H9 (cell line): ENCODE measurements at regions not wholly inside any gene's neighbourhood (a gene's known extent, or its start where the extent isn't known, plus 50 kb on each side); places are given as distances from the start of the nearest gene placed in this dataset.

ENCODE experiments used
- DNase-seq: peaks from one replicate; pipeline ENCODE4 v3.0.0-alpha.2; 2017
- H2AFZ ChIP-seq: one replicate; pipeline ENCODE4 v1.6.1; 2013; ENCODE audit warnings: mild to moderate bottlenecking, low read length, control low read depth, moderate library complexity
- H2AK5ac ChIP-seq: 2 replicates; pipeline ENCODE4 v1.6.1; 2013; ENCODE audit warnings: low read length, control low read depth, mixed read lengths; ENCODE audit not compliant: insufficient read length
- H2BK120ac ChIP-seq: one replicate; pipeline ENCODE4 v1.6.1; 2013; ENCODE audit warnings: low read depth, mild to moderate bottlenecking, low read length, control low read depth, inconsistent platforms; ENCODE audit not compliant: poor library complexity, severe bottlenecking
- H2BK12ac ChIP-seq: 2 replicates; pipeline ENCODE4 v1.6.1; 2013; ENCODE audit warnings: low read length, control low read depth, mixed read lengths, low read depth; ENCODE audit not compliant: insufficient read length
- H2BK15ac ChIP-seq: 2 replicates; pipeline ENCODE4 v1.6.1; 2013; ENCODE audit warnings: low read depth, low read length, control low read depth
- H2BK20ac ChIP-seq: one replicate; pipeline ENCODE4 v1.6.1; 2013; ENCODE audit warnings: low read depth, mild to moderate bottlenecking, low read length, control low read depth, inconsistent platforms; ENCODE audit not compliant: poor library complexity, severe bottlenecking
- H2BK5ac ChIP-seq: 2 replicates; pipeline ENCODE4 v1.6.1; 2013; ENCODE audit warnings: low read length, control low read depth, mixed read lengths; ENCODE audit not compliant: insufficient read length
- H3K14ac ChIP-seq: 2 replicates; pipeline ENCODE4 v1.6.1; 2013; ENCODE audit warnings: low read length, control low read depth; ENCODE audit not compliant: insufficient read depth
- H3K18ac ChIP-seq: 2 replicates; pipeline ENCODE4 v1.6.1; 2013; ENCODE audit warnings: low read depth, mild to moderate bottlenecking, mixed read lengths, low read length, control low read depth; ENCODE audit not compliant: insufficient read length
- H3K23ac ChIP-seq: 2 replicates; pipeline ENCODE4 v1.6.1; 2013; ENCODE audit warnings: low read length, control low read depth, mixed read lengths, low read depth; ENCODE audit not compliant: insufficient read length
- H3K23me2 ChIP-seq: 2 replicates; pipeline ENCODE4 v1.6.1; 2013; ENCODE audit warnings: low read depth, mild to moderate bottlenecking, mixed read lengths, low read length, control low read depth; ENCODE audit not compliant: insufficient read length, poor library complexity, severe bottlenecking
- H3K27ac ChIP-seq: 2 replicates; pipeline ENCODE4 v1.5.1; 2013; ENCODE audit warnings: low read length, control low read depth, mixed read lengths, low read depth; ENCODE audit not compliant: insufficient read length
- H3K27me3 ChIP-seq: 2 replicates; pipeline ENCODE4 v1.6.1; 2013; ENCODE audit warnings: low read length, control low read depth, inconsistent platforms; ENCODE audit not compliant: insufficient read depth
- H3K4ac ChIP-seq: 2 replicates; pipeline ENCODE4 v1.6.1; 2013; ENCODE audit warnings: low read depth, mild to moderate bottlenecking, control low read depth, inconsistent platforms, low read length, moderate library complexity
- H3K4me1 ChIP-seq: 2 replicates; pipeline ENCODE4 v1.6.1; 2013; ENCODE audit warnings: low read length, control low read depth, inconsistent platforms; ENCODE audit not compliant: insufficient read depth
- H3K4me2 ChIP-seq: 2 replicates; pipeline ENCODE4 v1.6.1; 2013; ENCODE audit warnings: low read length, control low read depth, mixed read lengths; ENCODE audit not compliant: insufficient read length, insufficient read depth
- H3K56ac ChIP-seq: 2 replicates; pipeline ENCODE4 v1.6.1; 2013; ENCODE audit warnings: low read depth, mild to moderate bottlenecking, mixed read lengths, low read length, control low read depth; ENCODE audit not compliant: insufficient read length
- H3K79me1 ChIP-seq: 2 replicates; pipeline ENCODE4 v1.6.1; 2013; ENCODE audit warnings: low read depth, mild to moderate bottlenecking, moderate library complexity, low read length, control low read depth, inconsistent platforms; ENCODE audit not compliant: insufficient read depth, poor library complexity, severe bottlenecking
- H3K79me2 ChIP-seq: 2 replicates; pipeline ENCODE4 v1.6.1; 2013; ENCODE audit warnings: low read length, control low read depth, inconsistent platforms; ENCODE audit not compliant: insufficient read depth
- H3K9ac ChIP-seq: 2 replicates; pipeline ENCODE4 v1.6.1; 2013; ENCODE audit warnings: low read length, control low read depth, mixed read lengths; ENCODE audit not compliant: insufficient read length; ENCODE audit errors: extremely low read depth
- H3K9me3 ChIP-seq: one replicate; pipeline ENCODE4 v1.6.1; 2013; ENCODE audit warnings: low read depth, low read length, inconsistent platforms; ENCODE audit not compliant: control insufficient read depth
- H3T11ph ChIP-seq: one replicate; pipeline ENCODE4 v1.6.1; 2013; ENCODE audit warnings: mild to moderate bottlenecking, low read length, control low read depth, inconsistent platforms
- H4K20me1 ChIP-seq: one replicate; pipeline ENCODE4 v1.6.1; 2013; ENCODE audit not compliant: control insufficient read depth, insufficient read length, insufficient read depth
- H4K5ac ChIP-seq: 2 replicates; pipeline ENCODE4 v1.6.1; 2013; ENCODE audit warnings: low read depth, mild to moderate bottlenecking, mixed read lengths, low read length, control low read depth; ENCODE audit not compliant: insufficient read length
- H4K8ac ChIP-seq: replicated peaks from 2 replicates; pipeline ENCODE4 v1.6.1; 2013; ENCODE audit warnings: low read length, control low read depth, mixed read lengths, low read depth; ENCODE audit not compliant: insufficient read length
- H4K91ac ChIP-seq: 2 replicates; pipeline ENCODE4 v1.6.1; 2013; ENCODE audit warnings: low read depth, mild to moderate bottlenecking, moderate library complexity, mixed read lengths, low read length, control low read depth; ENCODE audit not compliant: insufficient read length
- H3K27ac Mint-ChIP-seq, 3 experiments: 2 replicates in 2 of 3; 3 replicates in 1 of 3; pipeline ENCODE4 v1.8.0; 2020 to 2021; ENCODE audit warnings: mixed read lengths in 3 of 3, mild to moderate bottlenecking in 1 of 3, moderate library complexity in 1 of 3
- H3K27me3 Mint-ChIP-seq: 2 replicates; pipeline ENCODE4 v1.8.0; 2021; ENCODE audit warnings: low read depth, mild to moderate bottlenecking, moderate library complexity, mixed read lengths
- H3K36me3 Mint-ChIP-seq, 3 experiments: 2 replicates in 2 of 3; 3 replicates in 1 of 3; pipeline ENCODE4 v1.8.0; 2020 to 2021; ENCODE audit warnings: low read depth in 3 of 3, mixed read lengths in 3 of 3; ENCODE audit not compliant: insufficient read depth in 1 of 3
- H3K4me1 Mint-ChIP-seq, 2 experiments: 2 replicates each; pipeline ENCODE4 v1.8.0; 2020; ENCODE audit warnings: mixed read lengths in 2 of 2
- H3K4me3 Mint-ChIP-seq, 2 experiments: 2 replicates in 1 of 2; 3 replicates in 1 of 2; pipeline ENCODE4 v1.8.0; 2020 to 2021; ENCODE audit warnings: mild to moderate bottlenecking in 2 of 2, mixed read lengths in 2 of 2, moderate library complexity in 1 of 2
- H3K9me3 Mint-ChIP-seq, 2 experiments: 2 replicates in 1 of 2; 3 replicates in 1 of 2; pipeline ENCODE4 v1.8.0; 2020; ENCODE audit warnings: mild to moderate bottlenecking in 2 of 2, mixed read lengths in 2 of 2, moderate library complexity in 1 of 2
- WGBS: extraction: QIAGEN DNeasy Blood & Tissue Kit; methylation state at CpG from one replicate; pipeline ENCODE4 v1.1.7; 2013; ENCODE audit warnings: missing lambda C conversion rate, low lambda C conversion rate, mixed read lengths; ENCODE audit not compliant: insufficient read length; ENCODE audit errors: extremely low coverage; 5-methylcytosine and 5-hydroxymethylcytosine counted together
- TF ChIP-seq, protein P1 (sequence below): fragments of 200-600 bp; sonication (generic); conservative IDR thresholded peaks from 3 replicates; pipeline ENCODE4 v1.8.0; 2021; ENCODE audit warnings: antibody characterized with exemption, mild to moderate bottlenecking

DNA sequence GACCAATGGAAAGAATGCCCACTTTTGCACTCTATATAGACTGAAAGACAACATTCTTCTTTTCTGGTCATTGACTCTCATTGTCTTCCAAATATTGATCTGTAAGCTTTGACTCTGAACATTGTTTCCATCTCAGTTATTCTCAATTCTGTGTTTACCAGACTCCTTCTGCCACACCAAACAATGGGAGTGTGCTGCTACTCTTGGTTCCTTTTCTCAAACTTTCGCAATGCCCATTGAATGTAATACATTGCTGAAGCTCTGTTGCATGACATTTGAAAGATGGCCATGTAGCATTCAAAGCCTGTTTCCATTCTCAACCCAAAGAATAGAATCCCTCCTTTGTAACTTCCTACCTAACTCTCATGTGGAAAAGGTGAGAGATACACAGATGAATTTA, 136.2 kb downstream of the BTC start:
- Mint-ChIP-seq H3K36me3 (no peaks in the 10 kb centered on the region), H3K9me3 (no peaks in the 10 kb centered on the region), H3K4me1 (peaks cover 12 to 14% of the 10 kb centered on the region in 2 experiments), H3K4me3 (no peak overlapping the region), H3K27ac (no peak overlapping the region), H3K27me3 (no peaks in the 10 kb centered on the region)
- H3K4me1 ChIP-seq = no peaks in the 10 kb centered on the region; the same call in 1 of the 2 replicates
- no peak overlapping the region for H3K4me2 ChIP-seq
- H3K4ac ChIP-seq = no peak overlapping the region
- no peaks in the 10 kb centered on the region for H3K23me2 ChIP-seq
- no CpG with 5 or more reads among the region's 1 CpG for WGBS
- TF ChIP-seq, protein P1, sequence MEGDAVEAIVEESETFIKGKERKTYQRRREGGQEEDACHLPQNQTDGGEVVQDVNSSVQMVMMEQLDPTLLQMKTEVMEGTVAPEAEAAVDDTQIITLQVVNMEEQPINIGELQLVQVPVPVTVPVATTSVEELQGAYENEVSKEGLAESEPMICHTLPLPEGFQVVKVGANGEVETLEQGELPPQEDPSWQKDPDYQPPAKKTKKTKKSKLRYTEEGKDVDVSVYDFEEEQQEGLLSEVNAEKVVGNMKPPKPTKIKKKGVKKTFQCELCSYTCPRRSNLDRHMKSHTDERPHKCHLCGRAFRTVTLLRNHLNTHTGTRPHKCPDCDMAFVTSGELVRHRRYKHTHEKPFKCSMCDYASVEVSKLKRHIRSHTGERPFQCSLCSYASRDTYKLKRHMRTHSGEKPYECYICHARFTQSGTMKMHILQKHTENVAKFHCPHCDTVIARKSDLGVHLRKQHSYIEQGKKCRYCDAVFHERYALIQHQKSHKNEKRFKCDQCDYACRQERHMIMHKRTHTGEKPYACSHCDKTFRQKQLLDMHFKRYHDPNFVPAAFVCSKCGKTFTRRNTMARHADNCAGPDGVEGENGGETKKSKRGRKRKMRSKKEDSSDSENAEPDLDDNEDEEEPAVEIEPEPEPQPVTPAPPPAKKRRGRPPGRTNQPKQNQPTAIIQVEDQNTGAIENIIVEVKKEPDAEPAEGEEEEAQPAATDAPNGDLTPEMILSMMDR = no peak
- no peak overlapping the region for H3K18ac ChIP-seq
- no peak overlapping the region for H4K91ac ChIP-seq
- no peak overlapping the region for H2BK15ac ChIP-seq
- H3K14ac ChIP-seq = no peak overlapping the region
- H2AK5ac ChIP-seq = no peak overlapping the region
- H4K5ac ChIP-seq = no peak overlapping the region
- no peak overlapping the region for H2AFZ ChIP-seq
- no peak overlapping the region for H3K9ac ChIP-seq
- H3K27ac ChIP-seq = no peak overlapping the region
- H2BK20ac ChIP-seq = no peak overlapping the region
- DNase-seq = no peak
- H2BK12ac ChIP-seq = no peak overlapping the region
- no peak overlapping the region for H3K56ac ChIP-seq
- no peaks in the 10 kb centered on the region for H3K79me1 ChIP-seq
- H3K23ac ChIP-seq = no peak overlapping the region
- no peak overlapping the region for H4K8ac ChIP-seq
- no peaks in the 10 kb centered on the region for H3K27me3 ChIP-seq
- H3K79me2 ChIP-seq = no peaks in the 10 kb centered on the region
- H3T11ph ChIP-seq = no peak overlapping the region
- H2BK5ac ChIP-seq = no peak overlapping the region
- H2BK120ac ChIP-seq = no peak overlapping the region
- no peaks in the 10 kb centered on the region for H4K20me1 ChIP-seq
- no peaks in the 10 kb centered on the region for H3K9me3 ChIP-seq
